Left colon (tissue), 2 donors: ENCODE measurements at regions not wholly inside any gene's neighbourhood (a gene's known extent, or its start where the extent isn't known, plus 50 kb on each side); places are given as distances from the start of the nearest gene placed in this dataset.

ENCODE experiments used
- ATAC-seq: fragments of 200-7000 bp; cut with Tn5 transposase; one replicate; pipeline ENCODE4 v1.9.1; 2020; ENCODE audit warnings: mild to moderate bottlenecking, moderate library complexity
- DNase-seq, 2 donors: peaks; one replicate each; pipeline ENCODE4 v3.0.0-alpha.2; 2020
- intact Hi-C, 2 donors: fragments of 100-400 bp; cut with DNase I in 1 of 2; cut with micrococcal nuclease in 1 of 2; formaldehyde crosslinking; loops; one replicate each; pipeline versions ENCODE4 v1.11.2 to v1.14.0; 2022; cut with DNase I, micrococcal nuclease
- donor health status: DM: no; HTN: no; CAD: no.
- donor health status: DM: yes; HTN: yes; CAD: no.

DNA sequence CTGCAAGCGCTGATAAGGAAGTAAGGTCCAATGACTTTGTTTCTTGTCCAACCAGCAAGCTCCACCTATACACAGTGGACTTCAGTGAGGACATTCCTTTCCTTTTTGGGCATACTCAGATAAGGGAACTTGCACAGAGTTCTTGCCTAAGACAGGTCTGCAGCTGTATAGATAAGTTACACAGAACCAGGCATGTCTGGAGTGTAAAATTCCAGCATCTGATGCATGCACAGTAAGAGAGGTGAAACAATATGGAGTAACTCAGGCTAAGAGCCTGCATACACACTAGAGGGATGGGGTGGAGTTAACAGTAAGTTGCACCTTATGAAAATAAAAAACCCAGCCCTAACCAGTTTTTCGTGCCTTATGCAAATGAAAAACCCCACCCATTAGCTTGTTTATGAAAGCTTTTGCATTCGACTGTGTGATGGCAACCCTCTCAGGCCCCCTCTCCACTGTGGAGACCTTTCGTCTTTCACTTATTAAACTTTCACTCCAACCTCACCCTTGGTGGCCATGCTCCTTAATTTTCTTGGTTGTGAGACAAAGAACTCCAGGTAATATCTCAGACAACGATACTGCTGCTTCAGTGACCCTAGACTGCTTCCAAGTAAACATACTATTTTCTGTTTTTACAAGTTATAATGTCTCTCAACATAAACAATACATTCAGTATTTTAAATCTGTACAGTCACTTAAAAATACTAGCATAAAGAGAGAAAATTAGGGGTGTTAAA lies 2859.0 kb upstream of the PCDH20 start:
- DNase-seq (no peak), ATAC-seq (no peak)
- intact Hi-C loops = no loop called here

DNA sequence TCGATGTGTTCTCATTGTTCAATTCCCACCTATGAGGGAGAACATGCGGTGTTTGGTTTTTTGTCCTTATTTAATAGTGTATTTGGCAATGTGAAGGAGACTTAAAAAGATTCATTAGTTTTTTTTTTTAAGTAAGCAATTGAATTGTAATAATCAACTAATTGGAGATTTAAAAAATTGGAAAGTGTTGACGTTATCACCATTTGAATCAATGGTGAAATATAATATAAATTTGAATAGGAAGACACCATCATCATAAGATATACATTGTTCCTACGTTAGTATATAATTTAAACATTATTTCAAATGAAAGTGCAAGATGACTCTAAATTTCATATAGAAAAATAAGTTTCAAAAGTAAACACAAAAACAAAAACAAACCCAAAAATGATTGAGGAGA lies 2858.1 kb upstream of the PCDH20 start:
- ATAC-seq = no peak
- DNase-seq = no peak

DNA sequence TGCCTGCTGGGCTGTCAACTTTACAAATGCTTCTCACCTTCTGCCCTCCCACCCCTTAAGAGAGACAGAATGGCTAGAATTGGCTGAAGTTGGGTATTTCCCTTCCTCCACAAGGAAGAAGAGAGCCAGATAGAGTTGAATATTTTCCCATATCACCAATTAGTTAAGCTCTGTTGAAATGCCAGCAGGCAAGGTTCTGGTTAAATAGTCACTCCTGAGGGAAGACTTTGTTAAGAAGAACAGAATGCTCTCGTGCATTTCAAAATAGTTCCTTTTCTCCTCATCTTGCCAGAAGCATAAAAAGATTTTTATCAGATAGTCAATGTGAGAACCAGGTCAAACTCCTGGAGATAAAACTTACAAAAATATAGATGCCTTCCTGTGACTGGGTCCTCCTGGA lies 2857.0 kb upstream of the PCDH20 start:
- ATAC-seq (no peak), DNase-seq (no peak)
- intact Hi-C loops = no loop called here

More for the DNA sequence above, 2858.1 kb upstream of the PCDH20 start:
- intact Hi-C loops = no loop called here

DNA sequence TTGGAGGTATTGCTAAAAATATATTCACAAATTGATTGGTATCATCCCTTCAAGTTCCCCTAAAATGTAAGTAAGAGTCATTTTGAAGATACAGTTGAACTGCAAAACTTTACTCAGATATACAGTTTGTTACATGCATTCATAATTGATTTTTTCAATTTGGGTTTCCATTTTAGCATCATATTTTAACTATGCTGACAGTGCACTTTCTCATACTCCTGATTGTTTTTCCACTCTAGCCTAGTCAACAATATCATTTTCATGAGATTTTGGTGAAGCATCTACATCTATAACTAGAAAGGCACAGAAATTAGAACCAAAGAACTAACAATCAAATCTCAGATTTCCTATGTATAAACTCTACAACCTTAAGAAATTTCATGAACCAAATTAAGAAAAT lies 2850.4 kb upstream of the PCDH20 start:
- intact Hi-C loops = no loop called here
- no peak for DNase-seq
- ATAC-seq = no peak

DNA sequence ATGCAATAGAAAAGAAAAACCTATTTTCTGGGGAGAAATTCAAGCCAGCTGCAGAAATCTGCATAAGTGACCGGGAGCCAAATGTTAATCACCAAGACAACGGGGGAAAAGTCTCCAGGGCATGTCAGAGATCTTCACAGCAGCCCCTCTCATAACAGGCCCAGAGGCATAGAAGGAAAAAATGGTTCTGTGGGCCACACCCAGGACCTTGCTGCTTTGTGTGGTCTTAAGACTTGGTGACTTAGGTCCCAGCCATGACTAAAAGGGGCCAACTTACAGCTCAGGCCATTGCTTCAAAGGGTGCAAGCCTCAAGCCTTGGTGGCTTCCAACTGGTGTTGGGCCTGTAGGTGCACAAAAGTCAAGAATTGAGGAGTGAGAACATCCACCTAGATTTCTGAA lies 2847.6 kb upstream of the PCDH20 start:
- DNase-seq (no peak), ATAC-seq (no peak)
- intact Hi-C loops = no loop called here

DNA sequence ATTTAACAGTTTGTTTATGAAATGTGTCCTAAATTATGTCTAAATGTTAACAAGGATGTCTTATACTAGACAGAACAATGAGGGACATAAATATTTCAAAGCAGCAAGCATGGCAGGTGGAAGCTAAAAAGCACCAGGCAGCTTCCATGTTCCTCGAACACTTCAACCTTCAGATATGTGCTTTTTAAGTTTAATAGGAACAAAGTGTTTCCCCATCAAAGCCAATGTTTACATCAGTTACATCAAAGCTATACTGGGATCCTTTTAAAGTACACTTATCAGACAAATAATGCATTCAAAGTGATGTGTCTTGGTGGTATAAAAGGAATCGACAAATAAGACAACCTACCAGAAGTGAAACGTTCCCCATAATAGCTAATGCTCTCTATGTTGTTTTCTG lies 2841.1 kb upstream of the PCDH20 start:
- no peak for DNase-seq
- intact Hi-C loops = no loop called here
- ATAC-seq = no peak

DNA sequence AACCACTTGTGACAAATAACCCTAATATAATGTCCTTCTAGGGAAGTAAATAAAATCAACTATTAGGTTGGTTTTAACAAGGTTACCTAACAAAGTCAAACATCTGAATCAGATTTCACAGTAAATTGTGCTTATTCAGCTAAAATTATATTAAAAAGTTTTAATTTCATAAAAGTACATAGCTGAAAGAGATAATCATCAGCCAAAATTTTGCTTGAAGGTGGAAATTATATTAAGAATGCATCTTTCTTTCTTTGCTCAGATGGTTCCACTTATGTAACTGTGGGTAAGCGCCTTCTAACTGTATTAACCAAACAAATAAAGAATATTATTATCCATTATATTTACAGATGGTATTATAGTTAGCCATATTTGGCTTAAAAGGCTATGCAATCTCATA lies 2840.3 kb upstream of the PCDH20 start:
- no peak for DNase-seq
- intact Hi-C loops = no loop called here
- no peak for ATAC-seq

DNA sequence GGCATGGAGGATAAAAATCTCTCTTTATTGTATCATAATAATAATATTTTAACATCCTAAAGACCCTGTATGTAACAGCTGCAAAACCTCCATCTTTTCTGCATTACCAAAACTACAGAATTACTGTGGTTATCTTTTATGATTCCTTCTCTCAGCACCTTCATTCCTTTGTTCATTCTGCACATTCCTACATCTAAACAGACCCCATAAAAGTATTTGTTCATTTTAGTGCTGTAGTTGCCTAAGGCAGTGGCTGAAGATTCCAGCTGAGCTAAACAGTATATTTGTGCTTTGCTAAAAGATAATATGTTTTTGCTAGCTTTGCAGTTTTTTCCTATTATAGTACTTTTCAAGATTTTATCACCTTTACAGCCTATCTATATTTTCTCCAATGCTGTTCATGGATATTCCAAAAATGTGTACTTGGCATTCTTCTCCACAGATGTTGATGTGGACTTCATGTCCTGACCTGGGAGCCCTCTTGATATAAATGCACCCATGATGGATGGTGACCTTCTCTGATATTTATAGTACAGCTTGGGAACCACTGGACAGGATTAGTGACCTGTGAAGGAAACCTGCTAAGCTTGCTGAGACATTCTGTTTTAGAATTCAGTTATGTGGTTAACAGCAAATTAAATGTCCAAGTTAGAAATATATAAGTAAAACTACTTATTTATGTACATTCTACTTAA lies 2832.9 kb upstream of the PCDH20 start:
- ATAC-seq (no peak), DNase-seq (no peak)
- intact Hi-C loops = no loop called here

DNA sequence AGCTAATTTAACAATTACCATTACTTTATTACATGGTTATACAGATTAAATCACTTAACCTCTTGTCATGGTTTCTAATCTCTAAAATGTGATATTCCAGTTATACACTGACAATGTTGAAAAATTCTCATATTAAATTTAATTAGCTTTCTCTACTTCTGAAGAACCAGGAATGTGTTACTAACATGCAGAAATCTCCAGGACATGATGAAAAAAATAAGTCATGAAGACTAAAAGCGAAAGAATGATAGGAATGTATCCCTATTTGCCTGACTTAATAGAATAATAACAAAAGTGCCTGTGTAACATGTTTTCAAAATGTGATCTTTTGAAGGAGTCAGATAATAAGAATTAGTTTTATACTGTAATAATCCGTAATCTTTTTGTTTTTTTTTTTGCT lies 2823.7 kb upstream of the PCDH20 start:
- intact Hi-C loops = no loop called here
- DNase-seq (no peak), ATAC-seq (no peak)

DNA sequence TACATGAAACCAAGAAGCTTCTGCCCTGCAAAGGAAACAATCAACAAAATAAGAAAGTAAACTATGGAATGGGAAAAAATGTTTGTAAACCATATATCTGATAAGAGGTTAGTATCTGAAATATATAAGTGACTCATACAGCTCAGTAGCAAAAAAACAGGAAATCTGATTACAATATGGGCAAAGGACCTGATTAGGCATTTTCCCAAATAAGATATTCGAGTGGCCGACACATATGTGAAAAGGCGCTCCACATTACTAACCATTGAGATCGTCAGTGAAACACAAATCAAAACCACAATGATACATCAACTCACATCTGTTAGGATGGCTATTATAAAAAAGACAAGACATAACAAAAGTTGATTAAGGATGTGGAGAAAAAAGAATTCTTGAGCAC lies 2818.6 kb upstream of the PCDH20 start:
- DNase-seq (no peak), ATAC-seq (no peak)
- intact Hi-C loops = no loop called here

DNA sequence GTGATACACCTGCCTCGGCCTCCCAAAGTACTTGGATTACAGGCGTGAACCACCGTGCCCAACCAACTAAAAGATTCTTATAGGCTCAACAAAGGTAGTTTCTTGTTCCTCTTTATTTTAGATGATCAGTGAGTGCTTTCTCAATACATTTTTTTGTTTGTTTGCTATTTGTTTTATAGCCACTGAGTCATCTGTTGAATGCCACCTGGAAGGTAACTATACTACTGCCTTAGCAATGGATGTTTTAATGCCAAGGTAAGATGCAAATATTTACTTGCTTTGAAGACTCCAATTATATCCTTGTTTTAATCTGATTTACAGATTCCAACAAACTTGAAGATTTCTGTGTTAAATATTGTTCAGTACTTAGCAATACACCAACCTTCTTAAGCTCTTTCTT lies 2807.4 kb upstream of the PCDH20 start:
- DNase-seq (no peak), ATAC-seq (no peak)
- intact Hi-C loops = no loop called here

DNA sequence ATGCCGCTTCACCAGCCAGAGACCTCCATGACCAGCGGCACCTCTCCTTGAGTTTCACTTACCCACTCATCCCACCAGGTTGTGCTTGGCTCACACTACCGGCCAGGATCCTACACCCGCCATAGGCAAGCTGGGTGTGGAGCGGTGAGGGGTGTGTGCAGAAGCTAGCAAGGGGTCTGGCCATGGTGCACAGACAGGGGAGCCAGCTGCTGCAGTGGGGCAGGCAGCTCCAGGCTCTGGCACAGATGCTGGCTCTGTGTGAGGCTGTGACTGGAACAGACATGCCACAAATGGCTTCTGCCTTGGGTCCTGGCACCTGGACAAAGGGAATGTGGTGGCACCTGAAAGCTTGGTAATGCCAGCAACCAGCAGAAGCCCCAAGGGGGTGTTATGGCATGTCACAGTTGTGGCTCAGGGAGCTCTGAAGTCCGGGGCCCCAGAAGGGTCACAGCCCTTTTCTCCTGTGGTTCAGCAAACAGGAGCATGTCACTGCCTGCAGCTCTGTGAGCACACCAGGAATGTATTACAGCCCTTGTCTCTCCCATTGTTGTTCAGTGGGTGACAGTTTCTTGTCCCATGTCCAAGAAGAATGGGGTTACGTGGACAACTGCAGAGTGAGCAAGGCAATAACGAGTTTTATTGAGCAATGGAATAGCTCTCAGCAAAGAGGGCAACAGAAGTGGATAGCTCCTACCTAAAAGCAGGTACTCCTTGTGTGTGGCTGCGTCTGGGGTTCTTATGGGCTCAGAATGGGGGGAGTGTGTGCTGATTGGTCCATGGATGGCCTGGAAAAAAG lies 2791.0 kb upstream of the PCDH20 start:
- ATAC-seq = no peak

DNA sequence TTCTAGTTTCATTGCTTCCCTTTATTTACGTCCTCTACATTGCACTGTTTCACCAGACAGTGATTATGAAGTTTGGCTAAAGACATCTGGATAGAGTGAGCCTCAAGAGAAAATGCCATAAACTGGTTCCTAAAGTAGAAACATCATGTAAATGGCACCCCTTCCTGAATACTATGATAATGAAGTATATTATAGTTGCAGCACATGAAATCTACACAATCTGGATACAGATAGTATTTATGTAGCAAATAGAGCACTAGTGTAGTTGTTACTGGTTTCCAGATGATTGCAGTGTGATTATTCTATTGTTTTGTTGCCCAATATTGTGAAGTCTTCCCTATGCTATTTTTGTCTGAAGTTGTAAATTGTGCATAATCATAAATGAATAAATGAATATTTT lies 2786.9 kb upstream of the PCDH20 start:
- DNase-seq = no peak
- no peak for ATAC-seq
- intact Hi-C loops = no loop called here

More for the DNA sequence above, 2791.0 kb upstream of the PCDH20 start:
- intact Hi-C loops = no loop called here
- DNase-seq = no peak

DNA sequence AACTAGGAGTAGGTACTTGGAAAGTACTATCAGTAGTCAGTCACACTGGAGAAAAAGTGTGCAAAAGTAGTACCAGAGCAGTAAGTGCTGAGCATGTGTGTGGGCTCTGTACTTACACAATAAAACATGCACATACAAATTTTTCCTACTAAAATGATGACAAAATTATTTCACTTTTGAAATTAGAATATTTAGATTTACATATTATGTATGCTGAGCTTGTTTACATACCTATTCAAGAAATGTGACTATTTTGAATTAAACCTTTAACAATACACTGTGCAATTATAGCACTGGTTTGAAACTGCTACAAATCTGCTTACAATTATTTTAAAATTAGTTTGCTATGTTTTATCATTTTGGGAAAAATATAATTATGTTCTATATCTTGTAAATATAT lies 2781.6 kb upstream of the PCDH20 start:
- intact Hi-C loops = no loop called here
- no peak for DNase-seq
- ATAC-seq = no peak

DNA sequence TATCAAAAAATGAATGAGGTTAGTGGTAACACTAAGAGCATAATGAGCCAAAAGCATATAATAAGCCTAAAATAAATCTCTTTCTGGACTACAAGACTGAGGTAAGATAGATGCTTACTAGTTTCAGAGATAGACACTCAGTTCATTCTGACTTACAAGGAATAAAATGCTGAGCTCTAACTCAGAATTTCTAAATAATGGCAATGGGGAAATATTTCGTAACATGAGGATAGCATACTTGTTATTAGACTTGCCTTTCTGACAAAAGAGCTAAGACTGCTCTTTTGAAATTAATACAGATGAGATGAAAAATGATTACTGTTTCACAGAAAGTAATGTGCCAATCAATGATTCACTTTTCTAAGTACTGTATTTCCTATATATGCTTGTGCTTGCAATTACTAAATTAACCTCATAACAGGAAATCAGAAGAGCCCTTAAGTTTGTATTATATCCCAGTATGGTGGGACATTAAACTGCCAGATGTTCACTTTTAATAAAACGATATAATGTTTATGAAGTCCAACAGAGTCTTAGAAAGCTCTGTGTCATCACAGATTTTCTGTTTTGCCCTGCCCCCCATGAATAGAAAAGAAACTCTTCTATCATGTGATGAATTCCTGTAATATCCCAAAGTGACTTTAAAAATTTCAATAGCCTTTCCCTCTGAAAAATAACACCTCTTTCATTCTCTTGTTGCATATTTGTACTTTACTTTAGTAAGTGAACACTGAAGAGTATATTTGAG lies 2771.0 kb upstream of the PCDH20 start:
- intact Hi-C loops = no loop called here
- DNase-seq (no peak), ATAC-seq (no peak)

DNA sequence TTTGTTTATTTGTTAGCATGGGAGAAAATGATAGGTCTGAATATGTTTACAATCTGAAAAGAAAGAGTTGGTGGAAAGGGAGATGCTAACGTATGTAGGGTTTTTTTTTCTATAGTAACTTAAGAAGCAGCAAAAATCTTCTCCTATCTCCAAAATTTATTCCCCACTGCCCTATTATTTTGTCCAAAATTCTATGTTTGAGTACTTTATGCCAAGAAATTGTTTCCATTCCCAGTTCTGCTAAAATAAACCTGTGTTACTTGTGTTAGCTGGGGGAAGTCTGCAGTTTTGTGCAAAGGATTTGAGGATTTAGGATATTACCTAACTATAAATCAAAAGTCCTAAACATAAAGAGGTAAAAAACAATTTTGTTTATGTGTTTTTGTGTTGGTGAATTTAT lies 2770.4 kb upstream of the PCDH20 start:
- intact Hi-C loops = no loop called here
- DNase-seq (no peak), ATAC-seq (no peak)

DNA sequence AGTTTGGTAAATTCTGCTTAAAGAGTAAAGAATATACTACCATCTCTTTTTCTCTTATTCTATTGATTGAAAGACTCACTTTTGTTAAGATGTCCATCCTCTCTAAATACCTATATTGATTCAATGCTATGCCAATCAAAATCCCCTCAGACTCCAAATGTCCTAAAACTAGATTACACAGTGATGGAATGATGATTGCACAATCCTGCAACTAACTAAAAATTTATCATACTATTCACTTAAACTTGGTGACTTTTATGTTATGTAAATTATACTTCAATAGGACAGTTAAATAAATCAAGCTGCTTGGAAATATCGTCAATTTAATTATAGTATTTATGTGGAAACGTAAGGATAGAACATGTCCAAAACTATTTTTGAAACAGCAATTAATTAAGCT lies 2765.1 kb upstream of the PCDH20 start:
- ATAC-seq (no peak), DNase-seq (no peak)
- intact Hi-C loops = no loop called here

DNA sequence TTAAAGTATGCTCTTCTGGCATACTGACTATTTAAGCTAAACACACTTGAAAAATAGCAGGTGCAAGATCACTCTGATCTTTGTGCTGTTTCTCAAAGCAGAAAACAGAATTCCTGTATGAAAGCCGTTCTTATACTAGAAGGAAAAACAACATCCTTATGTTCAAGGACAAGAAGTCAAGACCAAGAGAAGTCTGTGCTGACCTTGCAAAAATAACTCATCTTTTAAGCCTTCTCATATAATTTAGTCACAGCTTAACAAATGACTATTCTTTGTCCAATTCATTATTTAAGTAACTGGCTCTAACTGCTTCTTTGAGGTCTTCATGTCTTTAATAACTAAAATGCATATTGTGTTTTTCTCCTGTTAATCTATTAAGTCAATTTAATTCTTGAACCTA lies 2750.2 kb upstream of the PCDH20 start:
- DNase-seq (no peak), ATAC-seq (no peak)
- intact Hi-C loops = no loop called here

DNA sequence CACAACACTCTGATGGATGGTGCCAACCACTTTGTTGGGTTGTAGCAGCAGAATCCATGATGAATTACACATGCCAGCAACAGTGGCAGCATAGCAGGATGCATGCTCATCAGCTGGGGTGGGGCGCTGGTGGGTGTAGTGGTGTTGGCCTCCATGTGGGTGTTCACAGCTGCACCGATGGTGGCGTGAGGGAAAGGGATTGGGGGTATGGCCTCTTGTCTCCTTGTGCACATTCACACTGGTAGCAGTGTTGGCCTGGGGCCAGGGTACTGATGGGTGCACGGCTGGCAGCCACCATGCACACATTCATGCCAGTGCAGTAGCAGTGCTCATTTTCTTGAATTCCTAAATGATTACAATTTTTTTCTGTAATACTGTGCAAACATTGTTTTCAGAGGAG lies 2748.8 kb upstream of the PCDH20 start:
- intact Hi-C loops = no loop called here
- no peak for ATAC-seq
- peak in 1 of 2 donors; percentile 2 for DNase-seq
